HL-60 (cell line): ENCODE measurements at regions not wholly inside any gene's neighbourhood (a gene's known extent, or its start where the extent isn't known, plus 50 kb on each side); places are given as distances from the start of the nearest gene placed in this dataset.

ENCODE experiments used
- CTCF ChIP-seq: IDR thresholded peaks from one replicate; pipeline ENCODE4 v1.5.1; 2011; ENCODE audit warnings: low read length, control low read depth, inconsistent platforms; ENCODE audit not compliant: insufficient read depth
- POLR2AphosphoS5 ChIP-seq: IDR thresholded peaks from 2 replicates; pipeline ENCODE4 v1.6.1; 2012; ENCODE audit warnings: low read depth
- REST ChIP-seq: IDR thresholded peaks from 2 replicates; pipeline ENCODE4 v1.6.1; 2012; ENCODE audit warnings: low read depth; ENCODE audit not compliant: insufficient replicate concordance

- TF ChIP-seq CTCF (no peak), REST (no peak), POLR2AphosphoS5 (no peak)
Measured at GRCh38 chr9:100720922-100721321, 143.0 kb downstream of the CAVIN4 start.
